Endothelial cell of umbilical vein (primary cell): ENCODE measurements at regions not wholly inside any gene's neighbourhood (a gene's known extent, or its start where the extent isn't known, plus 50 kb on each side); places are given as distances from the start of the nearest gene placed in this dataset.

Experiments
- BruUV-seq: library from RNA; stranded (reverse); fragments of 400-500 nt; replicated peaks from 2 replicates; lab custom pipeline; 2021; lab: Mats Ljungman, UMichigan
- CTCF ChIA-PET: fragments of 300-600, 350-600 bp; sonication (Branson Sonifier 250); formaldehyde crosslinking; loops from one replicate; lab custom pipeline; 2021; ENCODE audit warnings: antibody characterized with exemption, inconsistent platforms; lab: Charles Lee
- POLR2A ChIA-PET: fragments of 300-600, 350-600 bp; sonication (Branson Sonifier 250); formaldehyde crosslinking; loops from one replicate; lab custom pipeline; 2021; ENCODE audit warnings: antibody characterized with exemption, inconsistent platforms; lab: Charles Lee
- DNase-seq: peaks from one replicate; pipeline ENCODE4 v3.0.0-alpha.2; 2011; ENCODE audit warnings: low read depth, low spot score
- FAIRE-seq: peaks from 2 replicates; lab custom pipeline; 2011; peaks lifted over from hg19 to GRCh38; lab: Jason Lieb, UNC
- H2AFZ ChIP-seq: 2 replicates; pipeline ENCODE4 v1.6.0; 2012; ENCODE audit warnings: low read depth, low read length, control low read depth, inconsistent platforms
- H3K27ac ChIP-seq: 2 replicates; pipeline ENCODE4 v1.5.1; 2011; ENCODE audit warnings: low read depth, mild to moderate bottlenecking, control low read depth, low read length, moderate library complexity; ENCODE audit not compliant: insufficient read depth
- H3K27me3 ChIP-seq, 2 experiments: 2 replicates each; pipeline versions ENCODE4 v1.6.0 to v1.6.1; 2011; ENCODE audit warnings: low read length in 2 of 2, mixed read lengths in 1 of 2; ENCODE audit not compliant: control insufficient read depth in 2 of 2, insufficient read depth in 2 of 2
- H3K36me3 ChIP-seq, 2 experiments: 2 replicates in 1 of 2; 3 replicates in 1 of 2; pipeline ENCODE4 v1.5.1; 2011; ENCODE audit warnings: low read length in 2 of 2, mild to moderate bottlenecking in 1 of 2, moderate library complexity in 1 of 2; ENCODE audit not compliant: control insufficient read depth in 2 of 2, insufficient read depth in 2 of 2; ENCODE audit errors: extremely low read depth in 1 of 2
- H3K4me1 ChIP-seq: 3 replicates; pipeline ENCODE4 v1.5.1; 2011; ENCODE audit warnings: mild to moderate bottlenecking, low read length; ENCODE audit not compliant: control insufficient read depth, insufficient read depth; ENCODE audit errors: extremely low read depth
- H3K4me2 ChIP-seq: 2 replicates; pipeline ENCODE4 v1.6.1; 2011; ENCODE audit warnings: low read length, control low read depth, mixed read lengths; ENCODE audit not compliant: insufficient read depth
- H3K4me3 ChIP-seq, 3 experiments: fragments of 200-600 bp in 1 of 3; sonication (generic), shearing (Covaris generic) in 1 of 3; replicated peaks in 1 of 3; 2 replicates each; pipeline ENCODE4 v1.5.1; 2011 to 2016; ENCODE audit warnings: control low read depth in 3 of 3, low read length in 3 of 3, mild to moderate bottlenecking in 2 of 3, inconsistent platforms in 1 of 3, low read depth in 1 of 3, moderate library complexity in 1 of 3; ENCODE audit not compliant: insufficient read depth in 1 of 3
- H3K79me2 ChIP-seq: 2 replicates; pipeline ENCODE4 v1.6.0; 2012; ENCODE audit warnings: low read length, inconsistent platforms; ENCODE audit not compliant: control insufficient read depth, insufficient read depth
- H3K9ac ChIP-seq: replicated peaks from 2 replicates; pipeline ENCODE3; 2011; ENCODE audit warnings: low read length, control low read depth; ENCODE audit not compliant: insufficient read depth; ENCODE audit errors: extremely low read depth
- H3K9me1 ChIP-seq: replicated peaks from 3 replicates; pipeline ENCODE4 v1.6.0; 2011; ENCODE audit warnings: mild to moderate bottlenecking, low read length; ENCODE audit not compliant: control insufficient read depth, insufficient read depth; ENCODE audit errors: extremely low read depth
- H3K9me3 ChIP-seq: replicated peaks from 2 replicates; pipeline ENCODE4 v1.5.1; 2012; ENCODE audit warnings: low read length, inconsistent platforms; ENCODE audit not compliant: control insufficient read depth, insufficient read depth
- H4K20me1 ChIP-seq: replicated peaks from 2 replicates; pipeline ENCODE3; 2011; ENCODE audit warnings: mild to moderate bottlenecking, low read length; ENCODE audit not compliant: control insufficient read depth, insufficient read depth; ENCODE audit errors: extremely low read depth
- EZH2 ChIP-seq: IDR thresholded peaks from 2 replicates; pipeline ENCODE4 v1.6.1; 2012; ENCODE audit warnings: borderline replicate concordance, low read depth, mild to moderate bottlenecking, moderate library complexity, low read length, inconsistent platforms; ENCODE audit not compliant: severe bottlenecking
- FOS ChIP-seq: IDR thresholded peaks from 2 replicates; pipeline ENCODE4 v1.6.1; 2011; ENCODE audit warnings: mild to moderate bottlenecking, low read length, moderate library complexity, borderline replicate concordance; ENCODE audit not compliant: insufficient read depth
- GATA2 ChIP-seq: IDR thresholded peaks from 2 replicates; pipeline ENCODE4 v1.7.0; 2011; ENCODE audit warnings: low read depth, mild to moderate bottlenecking, moderate library complexity, mixed read lengths, low read length; ENCODE audit not compliant: insufficient read length, insufficient read depth
- JUN ChIP-seq: IDR thresholded peaks from 2 replicates; pipeline ENCODE4 v1.6.1; 2011; ENCODE audit warnings: borderline replicate concordance, low read depth; ENCODE audit not compliant: insufficient read length, insufficient read depth
- MYC ChIP-seq: IDR thresholded peaks from one replicate; pipeline ENCODE4 v1.6.1; 2011; ENCODE audit warnings: mild to moderate bottlenecking, low read depth, low read length
- POLR2A ChIP-seq: IDR thresholded peaks from 2 replicates; pipeline ENCODE4 v1.6.1; 2012; ENCODE audit warnings: low read depth, mild to moderate bottlenecking, control low read depth, low read length
- POLR2AphosphoS5 ChIP-seq: IDR thresholded peaks from 2 replicates; pipeline ENCODE4 v1.6.1; 2012; ENCODE audit warnings: low read depth, mild to moderate bottlenecking, control low read depth, low read length, moderate library complexity; ENCODE audit not compliant: insufficient read depth
- dilution Hi-C: fragments of 300-500 bp; cut with MboI; formaldehyde crosslinking; loops from one replicate; pipeline ENCODE4 v1.15.0; 2019; ENCODE audit warnings: low sequenced_read_pairs; ENCODE audit not compliant: extremely low pct_ligation_motif_present
- intact Hi-C: fragments of 100-400 bp; cut with micrococcal nuclease; formaldehyde crosslinking; loops from one replicate; pipeline ENCODE4 v1.10.0; 2022
- TF ChIP-seq, protein P1 (sequence below): IDR thresholded peaks from 2 replicates; pipeline ENCODE4 v1.6.1; 2011; ENCODE audit not compliant: insufficient read depth, insufficient read length
- TF ChIP-seq, protein P2 (sequence below), 2 donors: IDR thresholded peaks; 1 replicate in 1 of 2; 2 replicates in 1 of 2; pipeline ENCODE4 v1.5.1; 2011; ENCODE audit warnings: low read length in 2 of 2, mild to moderate bottlenecking in 2 of 2, moderate library complexity in 2 of 2, control low read depth in 1 of 2, inconsistent platforms in 1 of 2, low read depth in 1 of 2; ENCODE audit not compliant: insufficient read depth in 1 of 2; ENCODE audit errors: extremely low read depth in 1 of 2

DNA sequence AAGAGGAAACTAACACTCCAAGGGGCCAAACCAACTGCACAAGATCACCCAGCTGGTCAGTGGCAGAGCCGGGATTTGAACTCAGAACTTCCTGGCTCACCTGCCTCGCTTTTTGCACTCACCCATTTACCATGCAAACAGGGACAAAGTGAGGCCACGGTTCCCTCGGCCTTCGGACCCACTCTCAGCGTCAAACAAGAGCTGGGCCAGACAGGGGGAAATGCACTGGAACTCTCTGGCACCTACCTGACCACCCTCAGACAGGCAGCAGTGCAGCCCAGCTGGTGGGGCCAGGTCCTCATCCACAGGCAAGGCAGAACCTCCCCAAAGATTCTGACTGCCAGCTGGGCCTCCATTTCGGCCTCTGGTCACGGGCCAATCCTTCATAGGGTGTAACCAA, 93.7 kb upstream of the SRSF6 start:
- Histone ChIP-seq H2AFZ (no peak overlapping the region), H3K27me3 (no peaks in the 10 kb centered on the region), H3K4me1 (no peaks in the 10 kb centered on the region), H3K9me3 (no peaks in the 10 kb centered on the region), H3K36me3 (no peaks in the 10 kb centered on the region), H3K27ac (no peak overlapping the region), H4K20me1 (no peaks in the 10 kb centered on the region), H3K9ac (no peak overlapping the region), H3K4me2 (no peak overlapping the region), H3K4me3 (no peak overlapping the region), H3K79me2 (no peaks in the 10 kb centered on the region), H3K9me1 (no peaks in the 10 kb centered on the region)
- TF ChIP-seq, protein P1, sequence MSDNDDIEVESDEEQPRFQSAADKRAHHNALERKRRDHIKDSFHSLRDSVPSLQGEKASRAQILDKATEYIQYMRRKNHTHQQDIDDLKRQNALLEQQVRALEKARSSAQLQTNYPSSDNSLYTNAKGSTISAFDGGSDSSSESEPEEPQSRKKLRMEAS, result no peak
- no TSS peak for BruUV-seq
- intact Hi-C loops, result no loop called here
- dilution Hi-C loops, result no loop called here
- FAIRE-seq (no peak), DNase-seq (no peak)
- CTCF ChIA-PET, result no interaction called here
- POLR2A ChIA-PET, result no interaction called here

DNA sequence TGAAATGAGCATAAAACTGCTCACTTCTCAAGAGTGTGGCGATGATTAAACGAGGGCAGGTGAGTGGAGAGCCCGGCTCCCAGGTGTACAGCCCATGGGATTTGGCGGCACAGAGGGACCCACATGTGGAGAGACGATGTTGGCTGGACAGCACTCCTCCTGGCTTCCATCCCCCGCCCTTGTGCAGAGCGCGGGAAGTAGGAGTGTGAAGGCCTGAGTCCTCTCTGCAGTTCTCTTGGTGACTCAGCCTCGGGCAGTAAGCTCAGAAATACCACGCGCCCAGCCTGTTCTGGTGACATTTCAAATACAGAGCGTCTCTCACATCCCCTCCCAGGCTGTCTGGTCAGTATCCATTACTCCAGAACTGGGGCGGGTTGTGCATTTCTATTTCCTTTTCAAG, 94.2 kb upstream of the SRSF6 start:
- dilution Hi-C loops, result no loop called here
- Histone ChIP-seq H3K4me2 (no peak overlapping the region), H2AFZ (no peak overlapping the region), H4K20me1 (no peaks in the 10 kb centered on the region), H3K79me2 (no peaks in the 10 kb centered on the region), H3K9me1 (no peaks in the 10 kb centered on the region), H3K36me3 (no peaks in the 10 kb centered on the region), H3K9me3 (no peaks in the 10 kb centered on the region), H3K27me3 (no peaks in the 10 kb centered on the region), H3K4me3 (no peak overlapping the region), H3K27ac (no peak overlapping the region), H3K4me1 (no peaks in the 10 kb centered on the region), H3K9ac (no peak overlapping the region)
- DNase-seq (no peak), FAIRE-seq (no peak)
- intact Hi-C loops, result no loop called here
- TF ChIP-seq FOS, result no peak
- TF ChIP-seq, protein P1, result no peak
- no peak for TF ChIP-seq POLR2AphosphoS5
- TF ChIP-seq JUN, result no peak
- TF ChIP-seq, protein P2, sequence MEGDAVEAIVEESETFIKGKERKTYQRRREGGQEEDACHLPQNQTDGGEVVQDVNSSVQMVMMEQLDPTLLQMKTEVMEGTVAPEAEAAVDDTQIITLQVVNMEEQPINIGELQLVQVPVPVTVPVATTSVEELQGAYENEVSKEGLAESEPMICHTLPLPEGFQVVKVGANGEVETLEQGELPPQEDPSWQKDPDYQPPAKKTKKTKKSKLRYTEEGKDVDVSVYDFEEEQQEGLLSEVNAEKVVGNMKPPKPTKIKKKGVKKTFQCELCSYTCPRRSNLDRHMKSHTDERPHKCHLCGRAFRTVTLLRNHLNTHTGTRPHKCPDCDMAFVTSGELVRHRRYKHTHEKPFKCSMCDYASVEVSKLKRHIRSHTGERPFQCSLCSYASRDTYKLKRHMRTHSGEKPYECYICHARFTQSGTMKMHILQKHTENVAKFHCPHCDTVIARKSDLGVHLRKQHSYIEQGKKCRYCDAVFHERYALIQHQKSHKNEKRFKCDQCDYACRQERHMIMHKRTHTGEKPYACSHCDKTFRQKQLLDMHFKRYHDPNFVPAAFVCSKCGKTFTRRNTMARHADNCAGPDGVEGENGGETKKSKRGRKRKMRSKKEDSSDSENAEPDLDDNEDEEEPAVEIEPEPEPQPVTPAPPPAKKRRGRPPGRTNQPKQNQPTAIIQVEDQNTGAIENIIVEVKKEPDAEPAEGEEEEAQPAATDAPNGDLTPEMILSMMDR (IDR thresholded peaks at IDR 0.05; ENCODE audit: extremely low read depth in 1 of 2, insufficient read depth in 1 of 2, low read depth in 1 of 2, low read length in 2 of 2), result no peak
- no peak for TF ChIP-seq POLR2A
- no peak for TF ChIP-seq GATA2
- TF ChIP-seq MYC, result no peak
- TF ChIP-seq EZH2, result no peak
- ChIA-PET CTCF (no interaction called here), POLR2A (no interaction called here)
- no TSS peak for BruUV-seq
